HCT116 (cell line): ENCODE measurements at regions not wholly inside any gene's neighbourhood (a gene's known extent, or its start where the extent isn't known, plus 50 kb on each side); places are given as distances from the start of the nearest gene placed in this dataset.

Experiments used
- ATAC-seq: fragments of 200-7000 bp; cut with Tn5 transposase; 2 replicates; pipeline ENCODE4 v1.9.1; 2020; ENCODE audit warnings: mild to moderate bottlenecking, moderate library complexity
- BruUV-seq: library from RNA; stranded (reverse); fragments of 400-500 nt; replicated peaks from 2 replicates; lab custom pipeline; 2021; lab: Mats Ljungman, UMichigan
- CTCF ChIA-PET: fragments of 300-600 bp; sonication (Branson Sonifier 250); formaldehyde crosslinking; loops from one replicate; lab custom pipeline; 2021; ENCODE audit warnings: antibody characterized with exemption; lab: Charles Lee
- POLR2A ChIA-PET: fragments of 300-600, 350-600 bp; sonication (Branson Sonifier 250); formaldehyde crosslinking; loops from one replicate; lab custom pipeline; 2021; ENCODE audit warnings: antibody characterized with exemption; lab: Charles Lee
- RAD21 ChIA-PET, 2 experiments: fragments of 300-600 bp; sonication (Branson Sonifier 250); formaldehyde crosslinking; loops; one replicate each; lab custom pipeline; 2023; ENCODE audit warnings: low total read pairs in 2 of 2; ENCODE audit not compliant: uncharacterized antibody in 2 of 2, unreplicated experiment in 2 of 2, low non-redundant PET in 1 of 2; lab: Charles Lee
- DNase-seq: peaks from one replicate; pipeline ENCODE4 v3.0.0-alpha.2; 2010; ENCODE audit warnings: low read depth, low spot score
- H2AFZ ChIP-seq: fragments of 200-600 bp; shearing (Covaris generic), sonication (generic); 2 replicates; pipeline ENCODE4 v1.6.1; 2017; ENCODE audit warnings: low read depth, mixed run types, mixed read lengths, antibody characterized with exemption, low read length; ENCODE audit not compliant: poor library complexity, severe bottlenecking
- H3K27ac ChIP-seq: 2 replicates; pipeline ENCODE4 v1.5.1; 2012; ENCODE audit warnings: low read depth, low read length
- H3K27me3 ChIP-seq: fragments of 200-600 bp; sonication (generic); 2 replicates; pipeline ENCODE4 v1.6.1; 2016; ENCODE audit warnings: mixed run types, low read length, mixed read lengths; ENCODE audit not compliant: insufficient read depth
- H3K36me3 ChIP-seq, 2 experiments: fragments of 200-500 bp in 1 of 2; fragments of 200-600 bp in 1 of 2; sonication (Bioruptor generic) in 1 of 2; sonication (generic) in 1 of 2; 2 replicates each; pipeline versions ENCODE4 v1.5.1 to v1.6.1; 2014 to 2016; ENCODE audit warnings: low read length in 2 of 2, inconsistent platforms in 1 of 2, mixed read lengths in 1 of 2, mixed run types in 1 of 2; ENCODE audit not compliant: insufficient read depth in 2 of 2, control insufficient read depth in 1 of 2
- H3K4me1 ChIP-seq, 2 experiments: fragments of 200-600 bp in 1 of 2; sonication (generic) in 1 of 2; 2 replicates each; pipeline versions ENCODE4 v1.5.1 to v1.6.1; 2012 to 2017; ENCODE audit warnings: low read length in 2 of 2, inconsistent platforms in 1 of 2, mild to moderate bottlenecking in 1 of 2, mixed read lengths in 1 of 2, mixed run types in 1 of 2, moderate library complexity in 1 of 2; ENCODE audit not compliant: insufficient read depth in 2 of 2, control insufficient read depth in 1 of 2
- H3K4me2 ChIP-seq: fragments of 200-600 bp; sonication (generic); 2 replicates; pipeline ENCODE4 v1.6.1; 2017; ENCODE audit warnings: mixed run types, low read length, mixed read lengths
- H3K4me3 ChIP-seq, 2 experiments: fragments of 200-600 bp in 1 of 2; sonication (generic) in 1 of 2; replicated peaks in 1 of 2; 2 replicates each; pipeline ENCODE4 v1.5.1; 2011 to 2016; ENCODE audit warnings: low read length in 2 of 2, control low read depth in 1 of 2, low read depth in 1 of 2, mild to moderate bottlenecking in 1 of 2, mixed read lengths in 1 of 2, mixed run types in 1 of 2
- H3K79me2 ChIP-seq: fragments of 200-600 bp; sonication (generic); 2 replicates; pipeline ENCODE4 v1.6.1; 2017; ENCODE audit warnings: mild to moderate bottlenecking, mixed run types, low read length, moderate library complexity, mixed read lengths; ENCODE audit not compliant: insufficient read depth
- H3K9ac ChIP-seq: fragments of 200-600 bp; sonication (generic); 2 replicates; pipeline ENCODE4 v1.6.1; 2016; ENCODE audit warnings: low read length, mixed read lengths
- H3K9me2 ChIP-seq: fragments of 200-600 bp; sonication (generic), shearing (Covaris generic); 2 replicates; pipeline ENCODE4 v1.6.1; 2017; ENCODE audit warnings: mixed run types, mild to moderate bottlenecking, moderate library complexity; ENCODE audit not compliant: insufficient read depth
- H3K9me3 ChIP-seq, 2 experiments: fragments of 200-500 bp in 1 of 2; fragments of 200-600 bp in 1 of 2; sonication (Bioruptor generic) in 1 of 2; sonication (generic) in 1 of 2; 2 replicates each; pipeline ENCODE4 v1.6.1; 2014 to 2017; ENCODE audit warnings: low read length in 2 of 2, mixed read lengths in 2 of 2, inconsistent platforms in 1 of 2, low read depth in 1 of 2, mild to moderate bottlenecking in 1 of 2, mixed run types in 1 of 2, moderate library complexity in 1 of 2; ENCODE audit not compliant: control insufficient read depth in 1 of 2, insufficient read depth in 1 of 2
- H4K20me1 ChIP-seq: fragments of 200-600 bp; sonication (generic), shearing (Covaris generic); 2 replicates; pipeline ENCODE4 v1.6.1; 2017; ENCODE audit warnings: mixed run types, mild to moderate bottlenecking, moderate library complexity; ENCODE audit not compliant: insufficient read depth
- CEBPB ChIP-seq: IDR thresholded peaks from 2 replicates; pipeline ENCODE4 v1.6.1; 2012; ENCODE audit warnings: low read depth
- EGR1 ChIP-seq: IDR thresholded peaks from 2 replicates; pipeline ENCODE4 v1.6.1; 2012; ENCODE audit warnings: low read depth
- ELF1 ChIP-seq: IDR thresholded peaks from 2 replicates; pipeline ENCODE4 v1.6.1; 2012; ENCODE audit warnings: low read depth, borderline replicate concordance
- EZH2phosphoT487 ChIP-seq: fragments of 200-600 bp; IDR thresholded peaks from 2 replicates; pipeline ENCODE4 v1.6.1; 2018; ENCODE audit warnings: antibody characterized with exemption, borderline replicate concordance
- JUND ChIP-seq: IDR thresholded peaks from 2 replicates; pipeline ENCODE4 v1.6.1; 2012
- POLR2A ChIP-seq: IDR thresholded peaks from 2 replicates; pipeline ENCODE4 v1.7.0; 2011; ENCODE audit warnings: borderline replicate concordance; ENCODE audit not compliant: insufficient read depth, insufficient read length; ENCODE audit errors: extremely low read depth
- POLR2AphosphoS5 ChIP-seq: IDR thresholded peaks from 2 replicates; pipeline ENCODE4 v1.6.1; 2011; ENCODE audit warnings: mild to moderate bottlenecking, low read depth, low read length, moderate library complexity
- RAD21 ChIP-seq: IDR thresholded peaks from 2 replicates; pipeline ENCODE4 v1.6.1; 2012; ENCODE audit warnings: low read depth, mild to moderate bottlenecking
- SP1 ChIP-seq: IDR thresholded peaks from 2 replicates; pipeline ENCODE4 v1.6.1; 2012; ENCODE audit warnings: low read depth
- SRF ChIP-seq: IDR thresholded peaks from 2 replicates; pipeline ENCODE4 v1.6.1; 2012; ENCODE audit warnings: low read depth
- TCF7L2 ChIP-seq: IDR thresholded peaks from 2 replicates; pipeline ENCODE4 v1.7.0; 2011; ENCODE audit warnings: borderline replicate concordance, inconsistent platforms; ENCODE audit not compliant: insufficient read depth, insufficient read length; ENCODE audit errors: extremely low read depth
- YY1 ChIP-seq: IDR thresholded peaks from 2 replicates; pipeline ENCODE4 v1.6.1; 2011; ENCODE audit warnings: low read length, low read depth, moderate library complexity, mild to moderate bottlenecking; ENCODE audit not compliant: insufficient replicate concordance; ENCODE audit errors: extremely low read depth
- ZFX ChIP-seq: fragments of 450-650 bp; IDR thresholded peaks from 2 replicates; pipeline ENCODE4 v1.6.1; 2017
- ZNF274 ChIP-seq: fragments of 200-500 bp; sonication (Bioruptor generic); IDR thresholded peaks from 2 replicates; pipeline ENCODE4 v1.6.1; 2014; ENCODE audit warnings: mild to moderate bottlenecking, low read depth, low read length, inconsistent platforms
- intact Hi-C: fragments of 100-400 bp; cut with micrococcal nuclease; formaldehyde crosslinking; loops from 2 replicates; pipeline ENCODE4 v1.10.0; 2022
- TF ChIP-seq, protein P1 (sequence below): IDR thresholded peaks from 2 replicates; pipeline ENCODE4 v1.6.1; 2012
- TF ChIP-seq, protein P2 (sequence below), 3 experiments: fragments of 200-600 bp in 1 of 3; sonication (generic) in 1 of 3; IDR thresholded peaks in 2 of 3; conservative IDR thresholded peaks in 1 of 3; 2 replicates each; pipeline ENCODE4 v1.5.1; 2012 to 2017; ENCODE audit warnings: low read depth in 2 of 3, low read length in 2 of 3, antibody characterized with exemption in 1 of 3, borderline replicate concordance in 1 of 3, control low read depth in 1 of 3, mild to moderate bottlenecking in 1 of 3, mixed read lengths in 1 of 3, mixed run types in 1 of 3, moderate library complexity in 1 of 3; ENCODE audit not compliant: insufficient read depth in 1 of 3

DNA sequence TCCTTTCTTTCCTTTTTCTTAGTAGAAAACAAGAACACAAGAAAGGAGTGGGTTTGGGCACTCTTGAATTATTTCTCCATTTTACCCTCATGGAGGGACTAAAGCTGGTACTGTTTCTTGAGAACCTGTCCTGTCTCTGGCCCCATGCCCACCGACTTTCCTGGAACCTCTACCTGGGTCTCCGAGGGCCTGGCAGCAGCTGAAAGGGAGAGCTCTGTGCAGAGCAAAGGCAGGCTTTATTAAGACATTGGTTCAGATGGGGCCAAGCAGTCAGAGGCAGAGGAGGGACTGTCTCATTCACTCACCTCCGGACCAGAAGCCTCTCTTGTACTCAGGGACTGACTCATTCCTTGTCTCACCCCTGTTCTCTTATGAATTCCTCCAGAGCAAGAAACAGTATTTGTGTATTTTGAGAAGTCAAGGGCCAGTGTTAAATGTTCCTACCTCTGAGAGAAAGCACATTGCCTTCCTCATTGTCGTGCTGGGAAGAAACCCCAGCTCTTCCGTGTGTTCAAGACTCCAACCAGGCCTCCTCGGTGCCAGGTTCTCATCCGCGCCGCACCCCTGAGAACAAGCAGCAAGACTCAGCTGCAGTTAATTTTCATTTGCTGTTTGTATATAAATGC, 201.9 kb upstream of the NT5C1B start:
- Histone ChIP-seq H4K20me1 (no peaks in the 10 kb centered on the region), H3K4me2 (no peak overlapping the region), H3K4me1 (no peaks in the 10 kb centered on the region), H3K27me3 (peaks cover 7% of the 10 kb centered on the region; the same call in 1 of the 2 replicates), H3K9me3 (no peaks in the 10 kb centered on the region), H2AFZ (no peak overlapping the region), H3K4me3 (no peak overlapping the region), H3K27ac (no peak overlapping the region), H3K79me2 (no peaks in the 10 kb centered on the region), H3K36me3 (no peaks in the 10 kb centered on the region), H3K9me2 (no peaks in the 10 kb centered on the region), H3K9ac (no peak overlapping the region)
- intact Hi-C loops = no loop called here
- ATAC-seq = no peak
- CTCF ChIA-PET = no interaction called here
- no peak for DNase-seq
- RAD21 ChIA-PET = no interaction called here
- TF ChIP-seq ZNF274 = no peak
- no peak for TF ChIP-seq RAD21
- TF ChIP-seq, protein P1, sequence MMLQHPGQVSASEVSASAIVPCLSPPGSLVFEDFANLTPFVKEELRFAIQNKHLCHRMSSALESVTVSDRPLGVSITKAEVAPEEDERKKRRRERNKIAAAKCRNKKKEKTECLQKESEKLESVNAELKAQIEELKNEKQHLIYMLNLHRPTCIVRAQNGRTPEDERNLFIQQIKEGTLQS = no peak
- no peak for TF ChIP-seq SP1
- no peak for TF ChIP-seq SRF
- TF ChIP-seq POLR2A = no peak
- no peak for TF ChIP-seq POLR2AphosphoS5
- POLR2A ChIA-PET = no interaction called here
- no TSS peak for BruUV-seq

DNA sequence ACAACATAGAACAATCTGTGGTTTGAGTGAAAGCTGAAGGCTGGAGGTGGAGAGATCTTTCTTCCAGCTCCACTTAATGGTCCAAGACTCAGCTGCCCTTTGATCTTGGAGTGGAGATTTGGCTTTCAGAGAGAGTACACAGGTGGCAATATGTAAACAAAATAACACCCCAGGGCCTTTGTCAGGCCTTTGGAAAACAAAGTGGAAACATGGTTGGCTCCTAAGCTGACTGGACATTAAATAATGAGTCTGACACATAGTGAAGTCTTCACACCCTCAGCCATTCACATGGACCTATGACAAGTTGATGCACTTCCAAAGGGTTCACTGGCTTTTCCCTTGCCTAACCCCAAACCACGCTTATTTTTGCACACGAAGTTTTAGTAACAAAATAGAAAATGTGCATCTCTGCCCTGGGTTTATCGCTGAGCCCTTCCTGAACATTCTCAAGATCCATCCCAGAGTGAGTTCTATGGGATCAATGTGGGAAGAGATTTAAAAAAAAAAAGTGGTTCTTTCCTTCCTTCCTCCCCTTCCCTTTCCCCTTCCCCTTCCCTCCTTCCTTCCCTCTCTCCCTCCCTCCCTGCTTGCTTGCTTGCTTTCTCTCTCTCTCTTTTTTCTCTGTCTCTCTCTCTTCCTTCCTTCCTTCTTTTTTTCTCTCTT, 201.3 kb upstream of the NT5C1B start:
- no peaks in the 10 kb centered on the region for H3K9me3 ChIP-seq
- no peaks in the 10 kb centered on the region for H3K79me2 ChIP-seq
- BruUV-seq = no TSS peak
- no peaks in the 10 kb centered on the region for H3K4me1 ChIP-seq
- H3K9ac ChIP-seq = no peak overlapping the region
- intact Hi-C loops = no loop called here
- TF ChIP-seq CEBPB = no peak
- TF ChIP-seq, protein P2, sequence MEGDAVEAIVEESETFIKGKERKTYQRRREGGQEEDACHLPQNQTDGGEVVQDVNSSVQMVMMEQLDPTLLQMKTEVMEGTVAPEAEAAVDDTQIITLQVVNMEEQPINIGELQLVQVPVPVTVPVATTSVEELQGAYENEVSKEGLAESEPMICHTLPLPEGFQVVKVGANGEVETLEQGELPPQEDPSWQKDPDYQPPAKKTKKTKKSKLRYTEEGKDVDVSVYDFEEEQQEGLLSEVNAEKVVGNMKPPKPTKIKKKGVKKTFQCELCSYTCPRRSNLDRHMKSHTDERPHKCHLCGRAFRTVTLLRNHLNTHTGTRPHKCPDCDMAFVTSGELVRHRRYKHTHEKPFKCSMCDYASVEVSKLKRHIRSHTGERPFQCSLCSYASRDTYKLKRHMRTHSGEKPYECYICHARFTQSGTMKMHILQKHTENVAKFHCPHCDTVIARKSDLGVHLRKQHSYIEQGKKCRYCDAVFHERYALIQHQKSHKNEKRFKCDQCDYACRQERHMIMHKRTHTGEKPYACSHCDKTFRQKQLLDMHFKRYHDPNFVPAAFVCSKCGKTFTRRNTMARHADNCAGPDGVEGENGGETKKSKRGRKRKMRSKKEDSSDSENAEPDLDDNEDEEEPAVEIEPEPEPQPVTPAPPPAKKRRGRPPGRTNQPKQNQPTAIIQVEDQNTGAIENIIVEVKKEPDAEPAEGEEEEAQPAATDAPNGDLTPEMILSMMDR (IDR thresholded peaks at IDR 0.05 in 2 of 3, conservative IDR thresholded peaks at IDR 0.05 in 1 of 3; ENCODE audit: borderline replicate concordance in 1 of 3, insufficient read depth in 1 of 3, low read depth in 2 of 3, low read length in 2 of 3) = no peak
- no peak for TF ChIP-seq JUND
- no peak for TF ChIP-seq RAD21
- TF ChIP-seq SRF = no peak
- TF ChIP-seq TCF7L2 = no peak
- TF ChIP-seq EZH2phosphoT487 = no peak
- TF ChIP-seq YY1 = no peak
- TF ChIP-seq EGR1 = no peak
- TF ChIP-seq ELF1 = no peak
- TF ChIP-seq ZFX = no peak
- no peaks in the 10 kb centered on the region for H3K9me2 ChIP-seq
- H2AFZ ChIP-seq = no peak overlapping the region
- DNase-seq (no peak), ATAC-seq (no peak)
- no peaks in the 10 kb centered on the region for H3K36me3 ChIP-seq
- no peaks in the 10 kb centered on the region for H4K20me1 ChIP-seq
- no peak overlapping the region for H3K4me2 ChIP-seq
- ChIA-PET RAD21 (no interaction called here), CTCF (no interaction called here), POLR2A (no interaction called here)
- no peak overlapping the region for H3K4me3 ChIP-seq
- H3K27me3 ChIP-seq = peaks cover 4% of the 10 kb centered on the region; the same call in 1 of the 2 replicates
- no peak overlapping the region for H3K27ac ChIP-seq
